HG02938 (cell line): ENCODE measurements at regions not wholly inside any gene's neighbourhood (a gene's known extent, or its start where the extent isn't known, plus 50 kb on each side); places are given as distances from the start of the nearest gene placed in this dataset.

Experiments used
- ATAC-seq: cut with Tn5 transposase; IDR thresholded peaks from one replicate; pipeline ENCODE4 v1.9.1; 2021; ENCODE audit warnings: mild to moderate bottlenecking, moderate library complexity; ENCODE audit not compliant: unreplicated experiment

DNA sequence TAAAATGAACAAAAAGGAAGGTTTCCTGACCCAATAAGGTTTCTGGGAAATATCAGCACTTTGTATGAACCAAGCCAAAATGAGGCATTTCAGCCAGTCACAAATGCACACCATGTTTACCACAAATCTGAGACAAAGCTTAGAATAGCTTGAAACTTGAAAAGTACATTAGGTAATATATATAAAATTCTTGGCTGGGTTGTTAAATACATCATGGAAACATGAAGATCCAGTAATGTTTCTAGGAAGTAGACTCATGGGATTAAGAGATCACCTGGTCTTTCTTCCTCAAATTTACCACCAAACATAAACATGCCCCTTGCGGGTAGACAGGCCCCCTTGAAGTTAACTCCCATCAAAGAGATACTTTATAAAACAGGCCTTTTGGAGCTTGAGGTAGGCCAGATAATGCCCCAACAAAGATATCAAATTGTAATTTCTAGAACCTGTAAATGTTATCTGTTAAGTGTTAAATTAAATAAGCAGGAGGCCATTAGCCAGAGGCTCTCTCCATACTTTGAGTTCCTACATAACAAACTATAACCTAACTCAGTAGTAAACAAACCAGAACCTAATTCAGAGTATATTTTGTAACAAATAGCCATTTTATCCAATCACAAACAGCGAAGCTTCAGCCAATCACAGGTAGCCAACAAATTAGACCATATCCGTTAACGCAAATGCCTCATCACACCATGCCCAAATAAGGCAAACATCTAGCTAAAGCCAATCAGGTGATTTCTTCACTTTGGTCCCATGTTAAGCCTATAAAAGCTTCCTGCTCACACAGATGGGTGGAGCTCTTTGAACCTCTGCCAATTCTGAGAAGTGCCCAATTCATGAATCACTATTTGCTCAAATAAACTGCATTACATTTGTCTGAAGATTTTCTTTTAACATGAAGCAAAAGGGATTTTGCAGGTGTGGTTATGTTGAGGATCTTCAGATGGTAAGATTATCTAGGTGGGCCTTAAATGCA, 127.9 kb upstream of the TARS1 start:
- no peak for ATAC-seq

DNA sequence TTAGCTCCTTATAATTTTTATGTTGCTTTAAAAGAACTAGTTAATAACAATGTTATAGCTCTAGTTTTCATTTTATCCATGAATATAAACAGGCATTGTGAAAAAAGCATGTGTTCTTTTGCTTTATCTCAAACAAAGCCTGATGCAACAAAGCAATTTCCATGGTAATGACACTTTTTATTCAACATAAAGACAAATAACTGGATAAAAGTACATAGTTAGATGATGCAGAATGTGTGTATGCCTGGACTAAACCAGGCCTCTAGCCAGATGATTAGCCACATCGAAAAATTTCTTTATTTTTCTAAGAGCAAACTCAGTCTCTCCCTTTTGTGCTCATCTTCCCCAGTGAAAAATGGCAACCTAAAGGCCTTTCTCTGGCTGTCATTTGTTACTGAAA, 125.6 kb upstream of the TARS1 start:
- no peak for ATAC-seq

DNA sequence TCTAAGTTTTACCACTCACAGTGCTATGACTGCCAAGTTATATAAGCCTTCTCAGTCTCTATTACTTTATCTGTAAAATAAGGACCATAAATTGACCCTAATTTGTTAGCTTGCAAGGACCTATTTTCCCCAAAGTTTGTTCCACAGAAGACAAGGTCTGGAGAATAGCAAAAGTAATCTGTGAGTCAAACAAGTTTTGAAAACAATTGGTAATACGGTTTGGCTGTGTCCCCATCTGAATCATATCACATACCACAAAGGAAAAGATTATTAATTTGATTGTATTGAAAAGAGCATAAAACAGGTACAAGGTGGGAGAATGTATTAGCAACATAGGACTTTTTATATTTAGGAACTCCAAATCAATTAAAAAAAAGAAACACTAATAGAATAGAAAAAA, 124.0 kb upstream of the TARS1 start:
- no peak for ATAC-seq

DNA sequence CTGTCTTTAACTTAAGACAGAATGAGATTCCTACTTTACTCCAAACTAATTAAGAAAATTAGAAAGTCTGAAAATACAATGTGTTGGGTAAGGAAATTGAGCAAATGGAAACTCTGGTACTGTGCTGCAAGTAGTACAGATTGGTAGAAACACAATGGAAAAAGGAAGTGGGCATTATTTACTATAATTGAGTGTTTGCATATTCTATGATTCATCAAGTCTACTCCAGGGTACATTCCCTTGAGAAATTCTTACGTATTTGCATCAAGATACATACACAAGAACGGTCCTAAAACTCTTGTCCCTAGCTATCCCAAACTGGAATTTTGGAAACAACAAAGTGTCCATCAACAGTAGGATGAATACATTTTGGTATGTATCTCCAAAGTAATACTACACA, 123.5 kb upstream of the TARS1 start:
- ATAC-seq = no peak

DNA sequence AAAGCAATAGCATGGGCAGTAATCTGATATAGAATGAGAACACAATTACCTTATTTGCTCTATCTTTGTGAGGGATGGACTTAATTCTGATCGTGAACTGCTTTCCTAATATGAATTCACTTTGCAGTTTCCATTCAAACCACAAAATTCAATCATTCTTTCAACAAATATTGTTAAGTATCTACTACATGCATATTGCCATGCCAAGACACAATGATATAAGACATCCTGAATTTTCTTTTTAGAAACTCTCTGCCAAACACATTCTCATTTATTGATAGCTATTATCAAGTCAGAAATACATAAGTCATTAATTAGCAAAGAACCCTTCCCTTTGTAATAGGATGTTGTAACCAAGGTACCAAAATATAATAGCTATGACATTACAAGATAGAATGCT, 121.6 kb upstream of the TARS1 start:
- ATAC-seq = no peak

DNA sequence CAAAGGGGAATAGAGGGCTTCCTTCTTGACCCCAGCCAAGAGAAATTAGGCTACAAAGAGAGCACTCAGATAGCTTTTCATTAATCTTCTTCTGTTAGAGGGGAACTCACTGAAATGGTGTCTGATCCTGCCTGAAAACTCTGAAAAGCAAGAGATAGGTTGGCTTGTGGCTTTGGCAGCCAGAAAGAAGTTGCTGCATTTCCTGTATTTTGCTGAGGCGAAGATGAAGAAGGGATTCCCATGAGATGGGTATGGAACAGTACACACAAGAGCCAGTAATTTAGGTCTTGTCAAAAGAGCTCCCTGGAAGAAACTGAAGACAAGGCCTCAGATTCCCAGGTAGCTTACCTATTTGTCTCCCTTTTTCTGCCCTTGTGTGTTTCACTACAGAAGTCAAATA, 120.9 kb upstream of the TARS1 start:
- ATAC-seq = no peak

DNA sequence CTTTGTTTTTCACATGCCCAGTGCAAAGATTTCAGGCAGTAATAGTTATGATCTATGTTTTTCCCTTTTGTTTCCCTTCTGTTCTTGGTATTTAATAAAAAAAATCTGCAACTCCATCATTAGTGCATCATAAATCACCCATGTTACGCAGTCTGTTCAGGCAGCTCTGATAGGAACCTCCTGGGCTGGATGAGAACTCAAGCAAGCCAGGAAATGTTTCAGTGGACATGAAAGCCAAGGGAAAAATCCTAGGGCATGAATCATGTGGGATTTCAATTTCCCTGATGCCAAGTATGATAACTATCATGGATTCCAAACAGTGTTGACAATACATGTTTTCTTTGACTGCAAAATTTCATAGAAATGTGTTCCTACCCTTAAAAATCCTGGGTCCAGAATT, 119.7 kb upstream of the TARS1 start:
- no peak for ATAC-seq

DNA sequence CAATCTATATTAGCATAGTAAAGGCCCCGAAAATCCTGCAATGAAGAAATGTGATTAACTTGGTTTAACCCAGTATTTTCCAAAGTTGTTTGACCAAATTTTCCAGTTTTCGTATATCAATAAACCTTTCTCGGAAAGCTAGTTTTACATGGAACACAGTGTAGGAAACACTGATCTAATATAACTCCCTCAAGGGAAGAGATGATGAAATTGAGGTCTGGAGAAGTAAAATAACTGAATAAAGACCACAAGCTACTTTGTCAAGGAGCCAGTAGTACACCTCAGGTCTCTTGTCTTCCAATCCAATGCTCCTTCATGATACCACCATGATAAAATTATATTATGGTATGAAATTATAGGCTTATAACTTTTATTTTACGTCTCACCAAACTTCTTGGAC, 118.1 kb upstream of the TARS1 start:
- ATAC-seq = no peak

DNA sequence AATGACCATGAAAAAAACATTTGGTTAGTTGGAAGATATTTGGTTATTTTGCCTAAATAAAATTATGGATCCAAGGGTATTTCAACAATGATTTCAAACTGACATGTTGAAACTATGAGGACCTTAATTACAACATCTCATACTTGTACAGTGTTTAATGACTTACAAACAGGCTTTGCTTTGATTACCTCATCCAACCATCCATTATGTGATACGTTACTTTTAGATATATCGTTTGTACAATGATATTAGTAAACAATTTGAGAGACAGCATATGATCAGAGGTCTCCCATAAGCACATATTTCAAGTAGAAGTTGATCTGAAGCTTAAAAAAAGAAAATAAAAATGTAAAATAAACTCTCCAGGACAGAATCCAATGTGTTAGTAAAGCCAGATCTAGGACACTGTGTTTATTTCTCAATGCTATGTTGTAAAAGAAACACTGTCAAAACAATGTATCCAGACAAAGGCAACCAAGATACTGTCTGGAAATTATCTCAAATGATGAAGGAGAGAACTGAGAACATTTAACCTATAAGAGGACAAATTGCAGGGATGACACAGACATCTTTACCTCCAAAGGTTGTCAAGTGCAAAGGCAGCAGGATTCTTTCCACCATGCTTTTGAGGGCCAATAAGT, 116.0 kb upstream of the TARS1 start:
- ATAC-seq = no peak

DNA sequence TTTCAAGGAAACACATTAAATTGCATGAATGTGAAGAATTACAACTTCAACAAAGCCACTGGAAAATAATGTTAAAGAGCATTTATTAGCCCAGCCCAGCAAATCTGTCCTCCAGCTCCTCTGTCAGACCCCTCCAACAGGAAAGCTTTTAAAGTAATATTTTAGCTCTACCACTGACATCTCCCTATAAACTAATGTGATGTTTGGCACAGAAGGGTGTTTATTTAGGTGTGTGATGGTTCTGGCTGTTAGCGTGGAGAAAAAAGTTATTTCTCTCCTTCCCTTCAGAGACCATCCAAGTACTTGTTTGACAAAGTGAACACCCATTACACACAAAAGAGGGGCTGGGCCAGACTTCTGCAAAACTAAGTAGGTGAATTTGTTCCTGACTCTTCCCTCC, 111.9 kb upstream of the TARS1 start:
- ATAC-seq = no peak

DNA sequence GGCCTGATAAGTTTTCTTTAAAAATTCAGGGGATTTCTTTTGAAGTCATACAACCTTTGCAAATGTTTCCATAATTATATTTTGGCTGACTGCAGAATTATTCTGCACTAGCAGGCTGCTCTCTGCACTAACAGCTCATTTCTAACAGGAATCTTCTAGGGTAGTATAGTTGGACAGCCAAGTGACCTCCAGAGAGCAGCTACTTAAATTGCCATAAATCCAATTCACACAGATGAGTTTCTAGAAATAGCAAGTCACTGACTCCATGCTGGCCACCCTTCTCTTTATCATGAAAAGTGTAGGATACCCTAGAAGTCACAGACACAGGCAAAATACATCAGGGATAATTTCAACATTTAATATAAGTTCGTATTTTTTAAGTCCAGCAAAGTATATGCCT, 110.9 kb upstream of the TARS1 start:
- ATAC-seq = no peak

DNA sequence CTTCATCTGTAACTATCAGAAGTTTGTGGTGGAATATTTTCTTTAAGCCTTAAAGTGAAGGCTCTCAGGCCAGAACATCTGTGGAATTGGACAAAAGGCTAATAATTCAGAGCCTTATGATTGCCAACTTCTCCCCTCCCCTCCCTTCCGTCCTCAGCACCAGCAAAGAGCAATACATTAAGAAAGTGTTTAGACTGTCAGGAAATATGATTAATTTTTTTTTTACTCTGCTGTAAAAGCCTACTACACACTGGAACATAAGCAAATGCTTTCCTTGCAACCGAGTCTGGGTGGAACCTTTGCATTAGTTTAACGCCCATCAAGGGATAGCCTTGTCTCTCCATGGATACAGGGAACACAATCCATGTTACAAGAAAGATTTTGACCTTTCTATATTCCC, 110.3 kb upstream of the TARS1 start:
- ATAC-seq = no peak

DNA sequence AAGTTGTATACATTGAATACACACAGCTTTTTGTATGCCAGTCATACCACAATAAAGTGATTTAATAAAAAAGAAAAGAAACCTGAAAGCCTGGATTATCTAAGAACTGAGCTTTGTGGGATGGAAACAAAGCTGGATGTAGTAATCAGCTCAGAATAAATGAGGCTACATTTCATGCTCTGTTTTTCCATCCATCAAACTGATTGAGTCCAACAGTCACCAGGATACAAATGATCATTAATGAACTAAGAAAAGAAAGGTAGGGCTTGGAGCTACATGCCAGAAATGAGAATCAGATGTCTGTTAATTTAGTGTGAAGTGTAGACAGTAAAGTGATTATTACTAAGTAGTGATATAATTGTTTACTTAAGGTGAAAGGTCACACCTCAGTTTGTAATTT, 109.8 kb upstream of the TARS1 start:
- ATAC-seq = no peak

DNA sequence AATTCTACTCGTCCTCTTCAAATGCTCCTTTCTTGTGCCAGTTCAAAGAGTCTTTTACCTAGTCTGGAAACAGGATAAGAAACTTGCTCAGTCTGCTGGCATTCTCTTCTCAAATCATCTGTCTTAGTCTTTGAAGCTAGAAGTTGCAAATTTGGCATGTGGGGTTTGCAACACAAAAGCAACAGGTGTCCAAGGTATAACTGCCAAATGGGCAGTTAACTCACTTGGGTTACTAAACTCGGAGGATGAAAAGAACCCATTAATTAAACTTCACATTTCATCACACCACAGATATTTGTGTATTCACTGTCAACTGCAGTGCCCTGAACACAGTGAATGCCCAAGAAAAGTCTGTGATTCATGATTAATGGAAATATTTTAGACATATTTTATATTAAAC, 108.0 kb upstream of the TARS1 start:
- ATAC-seq = no peak

DNA sequence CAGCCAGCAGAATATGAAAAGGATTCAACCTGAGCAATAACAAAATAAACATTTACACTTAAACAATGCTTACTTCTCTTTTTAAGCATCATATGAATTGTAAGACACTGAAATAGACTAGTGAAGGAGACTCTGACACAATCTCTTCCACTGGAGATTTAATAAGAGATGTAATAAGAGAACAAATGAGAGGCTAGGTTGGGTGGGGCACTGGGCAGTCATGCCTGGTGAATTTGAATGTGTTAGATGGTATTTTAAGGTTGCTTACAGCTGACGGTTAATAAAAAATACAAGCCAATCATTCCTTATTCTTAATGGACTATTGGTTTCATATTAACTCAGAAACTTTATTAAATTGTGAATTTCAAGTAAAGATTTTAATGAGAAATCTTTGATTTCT, 105.9 kb upstream of the TARS1 start:
- no peak for ATAC-seq

DNA sequence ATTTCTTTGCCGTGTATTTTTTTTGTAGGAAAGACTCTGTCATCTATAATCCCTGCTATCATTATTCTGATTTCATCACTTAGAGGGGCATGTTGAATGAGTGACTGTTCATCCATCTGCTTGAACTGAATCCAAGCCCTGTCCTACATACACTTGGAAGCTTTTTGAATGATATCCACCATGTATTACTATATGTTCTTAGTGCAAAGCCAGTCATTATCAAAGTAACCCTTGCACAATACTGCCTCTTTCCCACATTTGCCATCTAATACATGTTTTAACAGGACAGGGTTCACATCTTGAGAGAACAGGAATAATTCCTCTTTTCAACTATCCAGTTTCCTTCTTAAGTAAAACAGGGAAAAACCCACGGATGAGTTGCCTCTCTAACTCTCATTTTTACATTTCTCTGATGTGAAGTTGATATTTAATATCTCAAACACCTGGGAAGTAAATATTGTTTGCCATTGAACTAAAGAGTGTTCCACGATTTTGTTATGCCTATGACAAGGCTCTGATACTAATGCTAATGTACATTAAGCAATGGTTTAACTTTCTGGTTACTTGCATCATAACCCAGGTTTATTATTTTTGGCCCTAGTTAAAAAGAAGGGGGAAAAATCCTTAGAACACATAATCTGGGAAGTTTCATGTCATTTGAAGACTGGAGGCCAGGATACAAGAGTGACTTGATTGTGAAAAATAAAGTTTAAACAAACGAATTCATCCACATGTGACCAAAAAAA, 103.7 kb upstream of the TARS1 start:
- ATAC-seq = no peak

DNA sequence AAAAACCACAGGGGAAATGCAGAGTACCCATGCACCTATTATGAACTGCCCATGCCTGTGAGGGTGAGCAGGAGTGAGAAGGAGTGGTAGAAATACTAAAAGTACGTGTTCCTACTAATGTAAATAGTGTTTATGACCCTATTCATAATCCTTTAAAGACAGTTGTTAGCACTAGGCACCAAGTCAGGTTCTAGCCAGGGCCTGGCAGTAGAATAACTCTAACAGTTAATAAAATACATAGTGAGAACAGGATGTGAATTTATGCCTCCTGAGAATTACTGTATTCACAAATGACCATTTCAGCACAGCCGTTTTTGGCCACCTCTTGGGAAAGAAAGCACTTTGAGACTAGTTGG, 103.2 kb upstream of the TARS1 start:
- ATAC-seq = no peak

DNA sequence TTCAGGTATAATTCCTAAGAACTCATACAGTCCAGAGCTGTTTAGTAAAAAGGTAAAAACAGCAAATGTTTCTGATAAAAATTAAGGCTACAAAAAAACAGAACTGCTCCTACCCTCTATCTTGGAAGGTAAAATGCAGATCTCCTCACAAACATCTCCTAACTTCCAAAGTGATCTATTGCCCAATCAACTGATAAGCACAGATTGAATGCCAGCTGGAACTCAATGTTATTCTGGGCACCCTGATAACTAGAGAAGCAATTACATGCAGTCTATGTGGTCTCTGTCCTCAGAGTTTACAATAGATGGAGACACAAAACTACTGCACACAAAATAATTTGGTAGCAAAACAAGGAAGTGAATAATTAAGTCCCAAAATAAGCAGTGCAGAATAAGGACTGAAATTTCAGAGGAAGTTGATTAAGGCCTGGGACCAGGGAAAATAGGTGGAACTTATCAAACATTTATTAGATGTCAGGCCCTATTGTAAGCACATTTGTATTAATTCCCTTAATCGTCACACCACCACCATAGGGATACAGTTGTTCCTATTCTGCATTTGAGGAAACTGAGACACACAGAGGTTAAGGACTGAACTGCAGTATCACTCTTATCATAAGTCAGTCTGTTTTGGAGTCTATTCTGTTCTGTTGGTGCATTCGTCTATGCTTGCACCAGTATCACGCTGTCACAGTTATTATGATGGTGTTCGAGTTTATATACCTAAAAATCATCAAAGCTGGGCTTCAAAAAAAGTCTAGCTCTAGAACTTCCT, 102.2 kb upstream of the TARS1 start:
- no peak for ATAC-seq

DNA sequence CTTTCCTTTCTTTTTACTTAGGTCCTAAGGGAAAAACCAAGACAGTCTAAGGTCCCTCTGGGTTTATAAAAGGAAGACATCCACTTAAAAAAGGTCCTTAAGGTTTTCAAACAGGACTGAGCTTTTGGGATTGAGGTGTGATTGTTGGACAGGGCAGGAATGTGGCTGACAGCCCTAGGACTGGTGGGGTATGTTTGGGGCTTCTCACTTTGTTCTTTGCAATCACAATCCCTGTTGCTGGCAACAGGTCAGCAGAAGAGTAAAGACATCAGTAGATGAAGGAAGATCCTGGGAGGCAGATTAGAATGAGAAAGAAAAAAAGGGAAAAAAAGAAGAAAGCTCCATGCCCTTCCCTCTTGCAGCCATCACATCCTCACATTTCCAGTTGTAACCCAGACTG, 101.4 kb upstream of the TARS1 start:
- ATAC-seq = no peak

DNA sequence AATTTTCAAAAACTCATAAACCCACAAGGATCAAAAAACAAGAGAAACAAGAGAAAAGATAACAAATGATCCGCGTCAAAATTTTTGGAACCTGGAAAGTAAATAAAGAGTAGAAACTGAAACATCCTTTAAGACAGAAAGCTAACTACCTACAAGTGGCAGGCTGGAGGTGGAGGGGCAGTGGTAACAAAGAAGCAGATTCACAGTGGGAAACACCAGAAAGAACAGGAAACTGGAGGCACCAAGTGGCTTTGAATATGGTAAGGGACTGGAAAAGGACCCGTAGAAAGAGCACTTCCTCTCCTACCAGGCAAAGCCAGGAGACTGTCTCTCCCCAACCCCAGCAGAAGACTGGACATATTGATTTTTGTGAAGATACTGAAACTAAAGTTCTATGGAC, 100.6 kb upstream of the TARS1 start:
- ATAC-seq = no peak

DNA sequence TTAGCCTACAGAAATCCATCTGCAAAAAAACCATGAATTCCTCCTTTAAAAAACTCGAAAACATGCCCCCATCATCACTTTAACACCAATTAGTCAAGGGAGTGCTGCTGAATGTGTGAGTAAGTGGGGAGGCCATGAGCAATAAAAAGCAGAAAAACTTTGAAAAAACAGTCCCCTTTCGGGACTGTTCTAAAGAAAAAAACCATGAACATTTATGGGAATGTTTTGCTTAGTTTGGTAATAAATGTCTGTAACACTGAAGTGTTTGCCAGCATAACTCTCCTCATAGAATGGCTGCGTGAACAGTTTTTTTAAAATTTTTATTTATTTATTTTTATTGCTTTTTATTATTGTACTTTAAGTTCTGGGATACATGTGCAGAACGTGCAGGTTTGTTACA, 99.4 kb upstream of the TARS1 start:
- ATAC-seq = no peak
